ENCODE measurements at regions not wholly inside any gene's neighbourhood (a gene's known extent, or its start where the extent isn't known, plus 50 kb on each side); places are given as distances from the start of the nearest gene placed in this dataset.

- no peak for DNase-seq (ENCODE audit: low spot score in 2 of 2)
- Histone ChIP-seq H3K4me3 (no peak overlapping the region), H3K9me3 (no peaks in the 10 kb centered on the region), H3K27me3 (peaks cover 0 to 8% of the 10 kb centered on the region in 2 donors), H3K27ac (no peak overlapping the region), H3K4me1 (no peaks in the 10 kb centered on the region), H3K36me3 (no peaks in the 10 kb centered on the region)
- intact Hi-C loops (cut with DNase I; ENCODE audit: low total_unique reads), result no loop called here
- peak in 2 of 3 donors; percentile 53 to 65 for TF ChIP-seq CTCF (IDR thresholded peaks at IDR 0.05)
- no peak for TF ChIP-seq POLR2AphosphoS5 (IDR thresholded peaks at IDR 0.05)
Observed at GRCh38 chr3:137110392-137110996, 152.7 kb downstream of the IL20RB start.

DNA sequence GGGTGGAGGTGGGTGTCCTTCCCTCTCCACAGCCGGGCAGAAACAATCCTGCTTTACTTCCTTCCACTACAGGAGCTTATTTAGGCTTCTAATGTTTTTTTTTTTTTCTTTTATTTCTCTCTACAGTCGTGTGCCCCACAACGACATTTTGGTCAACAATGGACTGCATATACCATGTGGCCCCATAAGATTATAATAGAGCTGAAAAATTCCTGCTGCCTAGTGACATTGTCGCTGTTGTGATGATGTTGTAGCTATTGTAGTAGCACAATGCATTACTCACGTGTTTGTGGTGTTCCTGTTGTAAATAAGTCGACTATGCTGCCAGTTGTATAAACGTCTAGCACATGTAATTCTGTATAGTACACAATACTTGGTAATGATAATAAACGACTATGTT lies 153.7 kb downstream of the IL20RB start:
- no peak for TF ChIP-seq CTCF (IDR thresholded peaks at IDR 0.05)
- no peak for TF ChIP-seq POLR2AphosphoS5 (IDR thresholded peaks at IDR 0.05)
- no peak for TF ChIP-seq POLR2A (IDR thresholded peaks at IDR 0.05)
- no peaks in the 10 kb centered on the region for H3K9me3 ChIP-seq
- no peak for DNase-seq (ENCODE audit: low spot score in 2 of 2)
- no peak overlapping the region for H3K27ac ChIP-seq
- H3K27me3 ChIP-seq, result peaks cover 0 to 8% of the 10 kb centered on the region in 2 donors
- no peaks in the 10 kb centered on the region for H3K36me3 ChIP-seq
- H3K4me3 ChIP-seq, result no peak overlapping the region
- no peaks in the 10 kb centered on the region for H3K4me1 ChIP-seq
- intact Hi-C loops (cut with DNase I; ENCODE audit: low total_unique reads), result no loop called here

- H3K27ac ChIP-seq, result no peak overlapping the region
- TF ChIP-seq POLR2AphosphoS5 (IDR thresholded peaks at IDR 0.05) (no peak), CTCF (IDR thresholded peaks at IDR 0.05) (no peak), POLR2A (IDR thresholded peaks at IDR 0.05) (no peak)
- peaks cover 0 to under 1% of the 10 kb centered on the region in 2 donors for H3K27me3 ChIP-seq
- H3K9me3 ChIP-seq, result no peaks in the 10 kb centered on the region
- no peaks in the 10 kb centered on the region for H3K36me3 ChIP-seq
- no peaks in the 10 kb centered on the region for H3K4me1 ChIP-seq
- DNase-seq (ENCODE audit: low spot score in 2 of 2), result no peak
- intact Hi-C loops (cut with DNase I; ENCODE audit: low total_unique reads), result no loop called here
- H3K4me3 ChIP-seq, result no peak overlapping the region
Observed at GRCh38 chr3:137116619-137117018, 158.8 kb downstream of the IL20RB start.

GRCh38 chr3:137121704-137122314 lies 164.0 kb downstream of the IL20RB start:
- TF ChIP-seq POLR2AphosphoS5 (IDR thresholded peaks at IDR 0.05), result no peak
- no peak for TF ChIP-seq POLR2A (IDR thresholded peaks at IDR 0.05)
- TF ChIP-seq CTCF (IDR thresholded peaks at IDR 0.05), result peak in 1 of 3 donors; percentile 14
- Histone ChIP-seq H3K27me3 (peaks cover 0 to 8% of the 10 kb centered on the region in 2 donors), H3K9me3 (no peaks in the 10 kb centered on the region), H3K4me3 (no peak overlapping the region), H3K27ac (no peak overlapping the region), H3K4me1 (no peaks in the 10 kb centered on the region), H3K36me3 (no peaks in the 10 kb centered on the region)
- DNase-seq (ENCODE audit: low spot score in 2 of 2), result no peak
- intact Hi-C loops (cut with DNase I; ENCODE audit: low total_unique reads), result no loop called here

GRCh38 chr3:137131081-137131480 lies 173.3 kb downstream of the IL20RB start:
- intact Hi-C loops (cut with DNase I; ENCODE audit: low total_unique reads), result no loop called here
- TF ChIP-seq CTCF (IDR thresholded peaks at IDR 0.05) (no peak), POLR2A (IDR thresholded peaks at IDR 0.05) (no peak), POLR2AphosphoS5 (IDR thresholded peaks at IDR 0.05) (no peak)
- no peaks in the 10 kb centered on the region for H3K36me3 ChIP-seq
- no peaks in the 10 kb centered on the region for H3K27me3 ChIP-seq
- H3K27ac ChIP-seq, result no peak overlapping the region
- H3K4me3 ChIP-seq, result no peak overlapping the region
- H3K4me1 ChIP-seq, result no peaks in the 10 kb centered on the region
- no peak for DNase-seq (ENCODE audit: low spot score in 2 of 2)
- no peaks in the 10 kb centered on the region for H3K9me3 ChIP-seq
